ENCODE measurements at regions not wholly inside any gene's neighbourhood (a gene's known extent, or its start where the extent isn't known, plus 50 kb on each side); places are given as distances from the start of the nearest gene placed in this dataset.

GRCh38 chr14:95034788-95035187, 122.5 kb downstream of the DICER1 start:
- DNase-seq = no peak

GRCh38 chr14:95033682-95034632, 123.4 kb downstream of the DICER1 start:
- DNase-seq = no peak

GRCh38 chr14:95033031-95033430, 124.3 kb downstream of the DICER1 start:
- DNase-seq = no peak

- DNase-seq = no peak
Measured at GRCh38 chr14:95026851-95027463, 130.4 kb downstream of the DICER1 start.

- DNase-seq = no peak
Measured at GRCh38 chr14:95025941-95026340, 131.4 kb downstream of the DICER1 start.

GRCh38 chr14:95025218-95025617, 132.1 kb downstream of the DICER1 start:
- DNase-seq = no peak

GRCh38 chr14:95024380-95024779, 132.9 kb downstream of the DICER1 start:
- no peak for DNase-seq

- DNase-seq = no peak
Measured at GRCh38 chr14:95023886-95024285, 133.4 kb downstream of the DICER1 start.

GRCh38 chr14:95023115-95023514, 134.2 kb downstream of the DICER1 start:
- DNase-seq = no peak

GRCh38 chr14:95021588-95021987, 135.7 kb downstream of the DICER1 start:
- DNase-seq = no peak

GRCh38 chr14:95018821-95019220, 138.5 kb downstream of the DICER1 start:
- DNase-seq = no peak

- DNase-seq = no peak
Measured at GRCh38 chr14:95015046-95015445, 142.3 kb downstream of the DICER1 start.

- no peak for DNase-seq
Measured at GRCh38 chr14:95014036-95014435, 143.3 kb downstream of the DICER1 start.

- no peak for DNase-seq
Measured at GRCh38 chr14:95011445-95012006, 145.8 kb downstream of the DICER1 start.

- DNase-seq = no peak
Measured at GRCh38 chr14:95008445-95009217, 148.7 kb downstream of the DICER1 start.

- no peak for DNase-seq
Measured at GRCh38 chr14:95007921-95008320, 149.4 kb downstream of the DICER1 start.

- DNase-seq = no peak
Measured at GRCh38 chr14:95006479-95006878, 150.8 kb downstream of the DICER1 start.

GRCh38 chr14:95006051-95006450, 151.3 kb downstream of the DICER1 start:
- DNase-seq = no peak

- no peak for DNase-seq
Measured at GRCh38 chr14:95003099-95003960, 154.0 kb downstream of the DICER1 start.

GRCh38 chr14:94998685-94999084, 158.6 kb downstream of the DICER1 start:
- no peak for DNase-seq

- DNase-seq = no peak
Measured at GRCh38 chr14:94998110-94998509, 159.2 kb downstream of the DICER1 start.

GRCh38 chr14:94995551-94995950, 161.8 kb downstream of the DICER1 start:
- DNase-seq = no peak
